Tongue (tissue), 1 donor: ENCODE measurements at regions not wholly inside any gene's neighbourhood (a gene's known extent, or its start where the extent isn't known, plus 50 kb on each side); places are given as distances from the start of the nearest gene placed in this dataset.

Experiments
- DNase-seq: peaks from one replicate; pipeline ENCODE4 v3.0.0-alpha.2; 2015

GRCh38 chr6:137782166-137783039 lies 84.7 kb upstream of the TNFAIP3 start:
- no peak for DNase-seq

- peak; percentile 41 for DNase-seq
These were observed 83.3 kb upstream of the TNFAIP3 start for GRCh38 chr6:137783710-137784109.

- no peak for DNase-seq
These were observed 82.5 kb upstream of the TNFAIP3 start for GRCh38 chr6:137784583-137784982.

- DNase-seq: peak; percentile 50
These were observed 80.0 kb upstream of the TNFAIP3 start for GRCh38 chr6:137787016-137787415.

- DNase-seq: no peak
These were observed 78.8 kb upstream of the TNFAIP3 start for GRCh38 chr6:137788248-137788647.

- DNase-seq: no peak
These were observed 75.5 kb upstream of the TNFAIP3 start for GRCh38 chr6:137791281-137792159.

GRCh38 chr6:137792160-137793033 lies 74.7 kb upstream of the TNFAIP3 start:
- DNase-seq: no peak

GRCh38 chr6:137793805-137794515 lies 73.1 kb upstream of the TNFAIP3 start:
- no peak for DNase-seq

- DNase-seq: no peak
These were observed 72.4 kb upstream of the TNFAIP3 start for GRCh38 chr6:137794516-137795201.

GRCh38 chr6:137795501-137795900 lies 71.6 kb upstream of the TNFAIP3 start:
- no peak for DNase-seq

GRCh38 chr6:137798261-137798660 lies 68.8 kb upstream of the TNFAIP3 start:
- DNase-seq: no peak

GRCh38 chr6:137798846-137799245 lies 68.2 kb upstream of the TNFAIP3 start:
- DNase-seq: no peak

- DNase-seq: peak; percentile 48
These were observed 67.0 kb upstream of the TNFAIP3 start for GRCh38 chr6:137799950-137800568.

GRCh38 chr6:137800762-137801161 lies 66.3 kb upstream of the TNFAIP3 start:
- DNase-seq: no peak

- no peak for DNase-seq
These were observed 65.5 kb upstream of the TNFAIP3 start for GRCh38 chr6:137801352-137802114.

GRCh38 chr6:137802408-137803182 lies 64.5 kb upstream of the TNFAIP3 start:
- no peak for DNase-seq

GRCh38 chr6:137804637-137805036 lies 62.4 kb upstream of the TNFAIP3 start:
- DNase-seq: peak; percentile 83

GRCh38 chr6:137805622-137806021 lies 61.4 kb upstream of the TNFAIP3 start:
- no peak for DNase-seq
